Spleen (tissue), 7 donors: ENCODE measurements at regions not wholly inside any gene's neighbourhood (a gene's known extent, or its start where the extent isn't known, plus 50 kb on each side); places are given as distances from the start of the nearest gene placed in this dataset.

Experiments used
- POLR2A ChIP-seq, 3 donors: fragments of 450-650 bp; IDR thresholded peaks; one replicate each; pipeline ENCODE4 v1.5.1; 2017; ENCODE audit warnings: antibody characterized with exemption in 3 of 3, mild to moderate bottlenecking in 1 of 3
- POLR2AphosphoS5 ChIP-seq, 3 donors: sonication (generic); formaldehyde crosslinking; IDR thresholded peaks; one replicate each; pipeline ENCODE4 v1.5.1; 2017; ENCODE audit warnings: antibody characterized with exemption in 3 of 3
- TF ChIP-seq, protein P1 (sequence below), 11 experiments: fragments of 200-600 bp in 7 of 11; fragments of 450-650 bp in 4 of 11; sonication (generic) in 4 of 11; IDR thresholded peaks in 8 of 11; conservative IDR thresholded peaks in 3 of 11; 1 replicate in 7 of 11; 2 replicates in 4 of 11; pipeline versions ENCODE4 v1.4.0 to v1.8.0; 2016 to 2021; ENCODE audit warnings: antibody characterized with exemption in 11 of 11, inconsistent platforms in 4 of 11, mild to moderate bottlenecking in 1 of 11
- donor health status: DM: no; HTN: no; CAD: no; lungs with moderate emphysema.
- donor health status: DM: no; HTN: no; CAD: no.
- donor health status: DM: no; HTN: no; CAD: no.

DNA sequence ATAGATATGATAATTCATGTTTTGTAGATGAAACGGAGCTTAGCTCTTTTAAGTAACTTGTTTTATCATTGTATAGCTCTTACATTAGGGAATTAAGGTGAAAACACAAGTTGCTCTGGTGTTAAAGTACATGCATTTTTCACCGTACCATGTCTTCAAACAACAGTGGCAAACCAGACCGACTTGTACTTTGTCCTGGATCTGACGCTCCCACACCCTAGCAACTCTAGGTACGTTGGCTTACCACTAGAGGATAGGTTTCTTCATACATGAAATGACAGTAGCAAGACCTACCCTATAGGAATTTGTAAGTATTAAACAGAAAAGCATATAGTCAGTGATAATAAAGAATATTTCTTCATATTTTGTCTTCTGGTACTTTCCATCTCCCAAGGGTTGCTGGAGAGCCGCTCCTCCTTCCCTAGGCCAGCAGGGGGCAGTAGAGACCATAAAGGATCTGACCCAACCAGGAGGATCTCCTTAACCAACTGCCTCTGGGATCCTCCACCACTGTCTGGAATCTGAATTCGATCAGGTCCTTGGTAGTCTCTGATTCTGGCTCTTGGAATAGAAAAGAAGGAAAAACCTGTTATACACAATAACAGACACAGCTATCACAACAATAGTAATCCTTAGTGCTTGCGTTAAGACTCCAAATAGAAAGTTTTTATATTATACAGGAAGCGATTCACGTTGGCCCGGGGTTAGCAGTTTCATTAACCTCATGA, 136.7 kb downstream of the CAVIN4 start:
- TF ChIP-seq, protein P1, sequence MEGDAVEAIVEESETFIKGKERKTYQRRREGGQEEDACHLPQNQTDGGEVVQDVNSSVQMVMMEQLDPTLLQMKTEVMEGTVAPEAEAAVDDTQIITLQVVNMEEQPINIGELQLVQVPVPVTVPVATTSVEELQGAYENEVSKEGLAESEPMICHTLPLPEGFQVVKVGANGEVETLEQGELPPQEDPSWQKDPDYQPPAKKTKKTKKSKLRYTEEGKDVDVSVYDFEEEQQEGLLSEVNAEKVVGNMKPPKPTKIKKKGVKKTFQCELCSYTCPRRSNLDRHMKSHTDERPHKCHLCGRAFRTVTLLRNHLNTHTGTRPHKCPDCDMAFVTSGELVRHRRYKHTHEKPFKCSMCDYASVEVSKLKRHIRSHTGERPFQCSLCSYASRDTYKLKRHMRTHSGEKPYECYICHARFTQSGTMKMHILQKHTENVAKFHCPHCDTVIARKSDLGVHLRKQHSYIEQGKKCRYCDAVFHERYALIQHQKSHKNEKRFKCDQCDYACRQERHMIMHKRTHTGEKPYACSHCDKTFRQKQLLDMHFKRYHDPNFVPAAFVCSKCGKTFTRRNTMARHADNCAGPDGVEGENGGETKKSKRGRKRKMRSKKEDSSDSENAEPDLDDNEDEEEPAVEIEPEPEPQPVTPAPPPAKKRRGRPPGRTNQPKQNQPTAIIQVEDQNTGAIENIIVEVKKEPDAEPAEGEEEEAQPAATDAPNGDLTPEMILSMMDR (IDR thresholded peaks at IDR 0.05 in 8 of 11, conservative IDR thresholded peaks at IDR 0.05 in 3 of 11), result peak; percentile 8 to 79 (median 56)
- TF ChIP-seq POLR2AphosphoS5 (IDR thresholded peaks at IDR 0.05) (no peak), POLR2A (IDR thresholded peaks at IDR 0.05) (no peak)
